WERI-Rb-1 (cell line): ENCODE measurements at regions not wholly inside any gene's neighbourhood (a gene's known extent, or its start where the extent isn't known, plus 50 kb on each side); places are given as distances from the start of the nearest gene placed in this dataset.

Experiments
- DNase-seq: peaks from one replicate; pipeline ENCODE4 v3.0.0-alpha.2; 2020
- H3K27ac ChIP-seq: fragments of 250-450 bp; sonication (Bioruptor Pico); 2 replicates; pipeline ENCODE4 v1.5.1; 2020; ENCODE audit warnings: mild to moderate bottlenecking, moderate library complexity
- H3K27me3 ChIP-seq: fragments of 250-450 bp; sonication (Bioruptor Pico); 2 replicates; pipeline ENCODE4 v1.5.1; 2021; ENCODE audit warnings: mild to moderate bottlenecking, low read depth, moderate library complexity; ENCODE audit not compliant: insufficient read depth, severe bottlenecking
- H3K36me3 ChIP-seq: fragments of 250-450 bp; sonication (Bioruptor Pico); 2 replicates; pipeline ENCODE4 v1.5.1; 2020; ENCODE audit warnings: mild to moderate bottlenecking, moderate library complexity
- H3K4me3 ChIP-seq: 2 replicates; pipeline ENCODE4 v1.5.1; 2011; ENCODE audit warnings: low read depth, mild to moderate bottlenecking, control low read depth, low read length
- H3K9me3 ChIP-seq: fragments of 250-450 bp; sonication (Bioruptor Pico); 2 replicates; pipeline ENCODE4 v1.5.1; 2021; ENCODE audit warnings: mild to moderate bottlenecking, moderate library complexity; ENCODE audit not compliant: severe bottlenecking
- TF ChIP-seq, protein P1 (sequence below): IDR thresholded peaks from 2 replicates; pipeline ENCODE4 v1.5.1; 2011; ENCODE audit warnings: low read depth, mild to moderate bottlenecking, control low read depth, inconsistent platforms, low read length

GRCh38 chr19:28502879-28503734 is 709.8 kb downstream of the UQCRFS1 start:
- peaks cover 72% of the 10 kb centered on the region for H3K27me3 ChIP-seq
- TF ChIP-seq, protein P1, sequence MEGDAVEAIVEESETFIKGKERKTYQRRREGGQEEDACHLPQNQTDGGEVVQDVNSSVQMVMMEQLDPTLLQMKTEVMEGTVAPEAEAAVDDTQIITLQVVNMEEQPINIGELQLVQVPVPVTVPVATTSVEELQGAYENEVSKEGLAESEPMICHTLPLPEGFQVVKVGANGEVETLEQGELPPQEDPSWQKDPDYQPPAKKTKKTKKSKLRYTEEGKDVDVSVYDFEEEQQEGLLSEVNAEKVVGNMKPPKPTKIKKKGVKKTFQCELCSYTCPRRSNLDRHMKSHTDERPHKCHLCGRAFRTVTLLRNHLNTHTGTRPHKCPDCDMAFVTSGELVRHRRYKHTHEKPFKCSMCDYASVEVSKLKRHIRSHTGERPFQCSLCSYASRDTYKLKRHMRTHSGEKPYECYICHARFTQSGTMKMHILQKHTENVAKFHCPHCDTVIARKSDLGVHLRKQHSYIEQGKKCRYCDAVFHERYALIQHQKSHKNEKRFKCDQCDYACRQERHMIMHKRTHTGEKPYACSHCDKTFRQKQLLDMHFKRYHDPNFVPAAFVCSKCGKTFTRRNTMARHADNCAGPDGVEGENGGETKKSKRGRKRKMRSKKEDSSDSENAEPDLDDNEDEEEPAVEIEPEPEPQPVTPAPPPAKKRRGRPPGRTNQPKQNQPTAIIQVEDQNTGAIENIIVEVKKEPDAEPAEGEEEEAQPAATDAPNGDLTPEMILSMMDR = no peak
- no peaks in the 10 kb centered on the region for H3K36me3 ChIP-seq
- DNase-seq = no peak
- H3K27ac ChIP-seq = no peak overlapping the region
- H3K9me3 ChIP-seq = no peaks in the 10 kb centered on the region
- no peak overlapping the region for H3K4me3 ChIP-seq

- Histone ChIP-seq H3K27me3 (peaks cover 69% of the 10 kb centered on the region), H3K36me3 (no peaks in the 10 kb centered on the region), H3K4me3 (no peak overlapping the region), H3K27ac (no peak overlapping the region), H3K9me3 (no peaks in the 10 kb centered on the region)
- DNase-seq = no peak
- TF ChIP-seq, protein P1 = no peak
Measured at GRCh38 chr19:28501976-28502375, 711.0 kb downstream of the UQCRFS1 start.

DNA sequence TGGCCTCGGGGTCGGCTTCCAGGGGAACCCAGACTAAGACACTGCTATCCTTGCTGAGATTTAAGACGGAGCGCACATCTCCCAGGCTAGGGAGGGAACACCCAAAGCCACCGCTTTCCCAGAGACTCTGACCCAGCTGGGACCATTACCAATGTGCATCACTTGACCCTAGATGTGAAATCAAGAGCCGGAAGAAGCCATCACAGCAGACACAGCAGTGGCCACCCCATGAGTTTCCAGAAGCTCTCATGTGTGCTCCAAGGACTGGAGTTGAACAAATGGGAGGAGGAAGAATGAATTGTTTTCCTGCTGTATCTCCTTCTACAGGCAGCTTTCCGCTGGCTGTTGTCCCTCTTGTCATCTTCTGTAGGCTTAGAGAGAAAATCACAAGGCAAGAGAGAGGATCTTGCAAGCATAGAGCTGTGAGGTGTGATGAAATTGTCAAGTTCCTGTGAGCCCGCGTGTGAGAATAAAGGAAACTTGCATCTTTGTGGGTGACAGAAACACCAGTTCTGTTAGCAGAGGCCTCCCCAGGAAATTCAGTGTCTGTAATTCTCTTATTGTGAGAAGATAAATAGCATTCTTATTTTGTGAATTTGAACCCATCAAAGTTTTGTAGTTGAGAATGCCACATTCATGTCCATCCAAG is 711.8 kb downstream of the UQCRFS1 start:
- Histone ChIP-seq H3K27ac (no peak overlapping the region), H3K4me3 (no peak overlapping the region), H3K27me3 (peaks cover 64% of the 10 kb centered on the region), H3K36me3 (no peaks in the 10 kb centered on the region), H3K9me3 (no peaks in the 10 kb centered on the region)
- DNase-seq = no peak
- TF ChIP-seq, protein P1 = no peak

GRCh38 chr19:28500296-28500695 is 712.7 kb downstream of the UQCRFS1 start:
- no peak for DNase-seq
- Histone ChIP-seq H3K27me3 (peaks cover 58% of the 10 kb centered on the region), H3K36me3 (no peaks in the 10 kb centered on the region), H3K9me3 (no peaks in the 10 kb centered on the region), H3K27ac (no peak overlapping the region), H3K4me3 (no peak overlapping the region)
- TF ChIP-seq, protein P1 = no peak

- H3K4me3 ChIP-seq = no peak overlapping the region
- no peak for DNase-seq
- no peak overlapping the region for H3K27ac ChIP-seq
- H3K9me3 ChIP-seq = no peaks in the 10 kb centered on the region
- H3K36me3 ChIP-seq = no peaks in the 10 kb centered on the region
- TF ChIP-seq, protein P1 = no peak
- H3K27me3 ChIP-seq = peaks cover 51% of the 10 kb centered on the region
Measured at GRCh38 chr19:28498404-28498976, 714.5 kb downstream of the UQCRFS1 start.
